ENCODE measurements at regions not wholly inside any gene's neighbourhood (a gene's known extent, or its start where the extent isn't known, plus 50 kb on each side); places are given as distances from the start of the nearest gene placed in this dataset.

- no peak for TF ChIP-seq CTCF (IDR thresholded peaks at IDR 0.05 in 4 of 5, conservative IDR thresholded peaks at IDR 0.05 in 1 of 5)
- TF ChIP-seq POLR2A (IDR thresholded peaks at IDR 0.05) = no peak
Observed at GRCh38 chr11:121887569-121887968, 228.4 kb downstream of the BLID start.
